HCT116 (cell line): ENCODE measurements at regions not wholly inside any gene's neighbourhood (a gene's known extent, or its start where the extent isn't known, plus 50 kb on each side); places are given as distances from the start of the nearest gene placed in this dataset.

Source experiments
- ATAC-seq: fragments of 200-7000 bp; cut with Tn5 transposase; 2 replicates; pipeline ENCODE4 v1.9.1; 2020; ENCODE audit warnings: mild to moderate bottlenecking, moderate library complexity
- BruUV-seq: library from RNA; stranded (reverse); fragments of 400-500 nt; replicated peaks from 2 replicates; lab custom pipeline; 2021; lab: Mats Ljungman, UMichigan
- CTCF ChIA-PET: fragments of 300-600 bp; sonication (Branson Sonifier 250); formaldehyde crosslinking; loops from one replicate; lab custom pipeline; 2021; ENCODE audit warnings: antibody characterized with exemption; lab: Charles Lee
- POLR2A ChIA-PET: fragments of 300-600, 350-600 bp; sonication (Branson Sonifier 250); formaldehyde crosslinking; loops from one replicate; lab custom pipeline; 2021; ENCODE audit warnings: antibody characterized with exemption; lab: Charles Lee
- RAD21 ChIA-PET, 2 experiments: fragments of 300-600 bp; sonication (Branson Sonifier 250); formaldehyde crosslinking; loops; one replicate each; lab custom pipeline; 2023; ENCODE audit warnings: low total read pairs in 2 of 2; ENCODE audit not compliant: uncharacterized antibody in 2 of 2, unreplicated experiment in 2 of 2, low non-redundant PET in 1 of 2; lab: Charles Lee
- DNase-seq: peaks from one replicate; pipeline ENCODE4 v3.0.0-alpha.2; 2010; ENCODE audit warnings: low read depth, low spot score
- H2AFZ ChIP-seq: fragments of 200-600 bp; shearing (Covaris generic), sonication (generic); 2 replicates; pipeline ENCODE4 v1.6.1; 2017; ENCODE audit warnings: low read depth, mixed run types, mixed read lengths, antibody characterized with exemption, low read length; ENCODE audit not compliant: poor library complexity, severe bottlenecking
- H3K27ac ChIP-seq: 2 replicates; pipeline ENCODE4 v1.5.1; 2012; ENCODE audit warnings: low read depth, low read length
- H3K27me3 ChIP-seq: fragments of 200-600 bp; sonication (generic); 2 replicates; pipeline ENCODE4 v1.6.1; 2016; ENCODE audit warnings: mixed run types, low read length, mixed read lengths; ENCODE audit not compliant: insufficient read depth
- H3K36me3 ChIP-seq, 2 experiments: fragments of 200-500 bp in 1 of 2; fragments of 200-600 bp in 1 of 2; sonication (Bioruptor generic) in 1 of 2; sonication (generic) in 1 of 2; 2 replicates each; pipeline versions ENCODE4 v1.5.1 to v1.6.1; 2014 to 2016; ENCODE audit warnings: low read length in 2 of 2, inconsistent platforms in 1 of 2, mixed read lengths in 1 of 2, mixed run types in 1 of 2; ENCODE audit not compliant: insufficient read depth in 2 of 2, control insufficient read depth in 1 of 2
- H3K4me1 ChIP-seq, 2 experiments: fragments of 200-600 bp in 1 of 2; sonication (generic) in 1 of 2; 2 replicates each; pipeline versions ENCODE4 v1.5.1 to v1.6.1; 2012 to 2017; ENCODE audit warnings: low read length in 2 of 2, inconsistent platforms in 1 of 2, mild to moderate bottlenecking in 1 of 2, mixed read lengths in 1 of 2, mixed run types in 1 of 2, moderate library complexity in 1 of 2; ENCODE audit not compliant: insufficient read depth in 2 of 2, control insufficient read depth in 1 of 2
- H3K4me2 ChIP-seq: fragments of 200-600 bp; sonication (generic); 2 replicates; pipeline ENCODE4 v1.6.1; 2017; ENCODE audit warnings: mixed run types, low read length, mixed read lengths
- H3K4me3 ChIP-seq, 2 experiments: fragments of 200-600 bp in 1 of 2; sonication (generic) in 1 of 2; replicated peaks in 1 of 2; 2 replicates each; pipeline ENCODE4 v1.5.1; 2011 to 2016; ENCODE audit warnings: low read length in 2 of 2, control low read depth in 1 of 2, low read depth in 1 of 2, mild to moderate bottlenecking in 1 of 2, mixed read lengths in 1 of 2, mixed run types in 1 of 2
- H3K79me2 ChIP-seq: fragments of 200-600 bp; sonication (generic); 2 replicates; pipeline ENCODE4 v1.6.1; 2017; ENCODE audit warnings: mild to moderate bottlenecking, mixed run types, low read length, moderate library complexity, mixed read lengths; ENCODE audit not compliant: insufficient read depth
- H3K9ac ChIP-seq: fragments of 200-600 bp; sonication (generic); 2 replicates; pipeline ENCODE4 v1.6.1; 2016; ENCODE audit warnings: low read length, mixed read lengths
- H3K9me2 ChIP-seq: fragments of 200-600 bp; sonication (generic), shearing (Covaris generic); 2 replicates; pipeline ENCODE4 v1.6.1; 2017; ENCODE audit warnings: mixed run types, mild to moderate bottlenecking, moderate library complexity; ENCODE audit not compliant: insufficient read depth
- H3K9me3 ChIP-seq, 2 experiments: fragments of 200-500 bp in 1 of 2; fragments of 200-600 bp in 1 of 2; sonication (Bioruptor generic) in 1 of 2; sonication (generic) in 1 of 2; 2 replicates each; pipeline ENCODE4 v1.6.1; 2014 to 2017; ENCODE audit warnings: low read length in 2 of 2, mixed read lengths in 2 of 2, inconsistent platforms in 1 of 2, low read depth in 1 of 2, mild to moderate bottlenecking in 1 of 2, mixed run types in 1 of 2, moderate library complexity in 1 of 2; ENCODE audit not compliant: control insufficient read depth in 1 of 2, insufficient read depth in 1 of 2
- H4K20me1 ChIP-seq: fragments of 200-600 bp; sonication (generic), shearing (Covaris generic); 2 replicates; pipeline ENCODE4 v1.6.1; 2017; ENCODE audit warnings: mixed run types, mild to moderate bottlenecking, moderate library complexity; ENCODE audit not compliant: insufficient read depth
- EZH2 ChIP-seq: fragments of 200-600 bp; sonication (generic); IDR thresholded peaks from 2 replicates; pipeline ENCODE4 v1.6.1; 2017; ENCODE audit warnings: antibody characterized with exemption, mixed run types
- JUND ChIP-seq: IDR thresholded peaks from 2 replicates; pipeline ENCODE4 v1.6.1; 2012
- POLR2A ChIP-seq: IDR thresholded peaks from 2 replicates; pipeline ENCODE4 v1.7.0; 2011; ENCODE audit warnings: borderline replicate concordance; ENCODE audit not compliant: insufficient read depth, insufficient read length; ENCODE audit errors: extremely low read depth
- POLR2AphosphoS5 ChIP-seq: IDR thresholded peaks from 2 replicates; pipeline ENCODE4 v1.6.1; 2011; ENCODE audit warnings: mild to moderate bottlenecking, low read depth, low read length, moderate library complexity
- REST ChIP-seq: IDR thresholded peaks from 2 replicates; pipeline ENCODE4 v1.6.1; 2012; ENCODE audit warnings: low read depth
- SIN3A ChIP-seq: IDR thresholded peaks from 2 replicates; pipeline ENCODE4 v1.6.1; 2012; ENCODE audit warnings: low read depth
- ZBTB33 ChIP-seq: IDR thresholded peaks from 2 replicates; pipeline ENCODE4 v1.6.1; 2011; ENCODE audit warnings: mild to moderate bottlenecking, low read length, moderate library complexity; ENCODE audit not compliant: insufficient replicate concordance; ENCODE audit errors: extremely low read depth
- ZFX ChIP-seq: fragments of 450-650 bp; IDR thresholded peaks from 2 replicates; pipeline ENCODE4 v1.6.1; 2017
- ZNF274 ChIP-seq: fragments of 200-500 bp; sonication (Bioruptor generic); IDR thresholded peaks from 2 replicates; pipeline ENCODE4 v1.6.1; 2014; ENCODE audit warnings: mild to moderate bottlenecking, low read depth, low read length, inconsistent platforms
- intact Hi-C: fragments of 100-400 bp; cut with micrococcal nuclease; formaldehyde crosslinking; loops from 2 replicates; pipeline ENCODE4 v1.10.0; 2022

- ChIA-PET CTCF (no interaction called here), RAD21 (no interaction called here), POLR2A (no interaction called here)
- Histone ChIP-seq H3K4me3 (no peak overlapping the region), H3K9me2 (no peaks in the 10 kb centered on the region), H3K27ac (no peak overlapping the region), H3K79me2 (no peaks in the 10 kb centered on the region), H3K4me2 (no peak overlapping the region), H3K9ac (no peak overlapping the region), H3K9me3 (peaks cover 0 to 10% of the 10 kb centered on the region in 2 experiments; a peak in 1 of 4 replicates), H3K36me3 (no peaks in the 10 kb centered on the region), H2AFZ (no peak overlapping the region), H3K4me1 (no peaks in the 10 kb centered on the region), H4K20me1 (no peaks in the 10 kb centered on the region), H3K27me3 (no peaks in the 10 kb centered on the region)
- intact Hi-C loops = no loop called here
- DNase-seq = no peak
- no TSS peak for BruUV-seq
- no peak for TF ChIP-seq ZNF274
- no peak for TF ChIP-seq JUND
- TF ChIP-seq POLR2AphosphoS5 = no peak
- TF ChIP-seq ZFX = no peak
- TF ChIP-seq REST = no peak
- TF ChIP-seq EZH2 = no peak
- no peak for TF ChIP-seq SIN3A
- no peak for TF ChIP-seq POLR2A
- no peak for TF ChIP-seq ZBTB33
- ATAC-seq = no peak
These were observed 398.3 kb downstream of the TLE4 start for GRCh38 chr9:79970146-79970425.
